ENCODE measurements at regions not wholly inside any gene's neighbourhood (a gene's known extent, or its start where the extent isn't known, plus 50 kb on each side); places are given as distances from the start of the nearest gene placed in this dataset.

DNA sequence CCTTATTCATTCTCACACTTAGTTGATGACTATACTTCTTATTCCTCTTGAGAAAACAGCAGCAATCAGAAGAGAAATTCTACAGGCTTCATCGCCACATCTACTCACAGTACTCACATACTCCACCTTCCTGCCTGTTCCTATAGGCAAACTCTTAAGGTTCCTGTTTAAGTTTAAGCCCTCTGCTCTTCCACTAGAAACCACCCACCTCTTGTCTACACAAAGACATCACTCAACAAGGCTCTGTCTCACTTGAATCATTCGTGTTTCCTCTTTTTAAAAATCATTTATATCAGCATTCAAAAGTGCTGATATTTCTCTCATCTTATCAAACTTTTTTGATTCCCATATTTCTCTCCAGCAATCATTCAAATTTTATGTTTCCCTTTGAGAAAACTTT lies 85.5 kb upstream of the ADO start:
- no peaks in the 10 kb centered on the region for H3K36me3 Mint-ChIP-seq

DNA sequence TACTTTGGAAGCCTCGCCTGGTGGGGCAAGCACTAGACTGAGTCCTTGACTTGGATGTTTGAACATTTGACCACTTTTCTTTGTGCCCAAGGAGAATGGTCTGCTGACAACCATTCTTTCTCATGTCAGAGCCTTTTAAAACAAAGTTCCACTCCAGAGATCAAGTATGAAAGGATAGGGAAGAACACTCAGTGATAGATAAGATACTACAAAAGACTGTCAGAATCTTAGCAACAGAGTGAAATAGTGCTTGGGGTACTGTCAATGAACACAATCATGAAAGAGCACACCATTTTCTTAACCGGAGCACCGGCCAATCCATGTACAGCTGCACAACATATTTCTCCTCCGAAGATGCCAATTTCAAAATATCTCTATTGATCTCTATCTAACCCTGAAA lies 82.8 kb upstream of the ADO start:
- no peaks in the 10 kb centered on the region for H3K9me3 Mint-ChIP-seq (ENCODE audit: low read depth)
- H3K4me3 Mint-ChIP-seq, result no peak overlapping the region
- H3K4me1 Mint-ChIP-seq (ENCODE audit: low read depth), result peaks cover 25% of the 10 kb centered on the region
- no peaks in the 10 kb centered on the region for H3K27me3 Mint-ChIP-seq
- H3K36me3 Mint-ChIP-seq, result no peaks in the 10 kb centered on the region
- no peak overlapping the region for H3K27ac Mint-ChIP-seq

More for the DNA sequence above, 85.5 kb upstream of the ADO start:
- no peak overlapping the region for H3K4me3 Mint-ChIP-seq
- peaks cover 11% of the 10 kb centered on the region for H3K4me1 Mint-ChIP-seq (ENCODE audit: low read depth)
- H3K9me3 Mint-ChIP-seq (ENCODE audit: low read depth), result no peaks in the 10 kb centered on the region
- no peak overlapping the region for H3K27ac Mint-ChIP-seq
- no peaks in the 10 kb centered on the region for H3K27me3 Mint-ChIP-seq

DNA sequence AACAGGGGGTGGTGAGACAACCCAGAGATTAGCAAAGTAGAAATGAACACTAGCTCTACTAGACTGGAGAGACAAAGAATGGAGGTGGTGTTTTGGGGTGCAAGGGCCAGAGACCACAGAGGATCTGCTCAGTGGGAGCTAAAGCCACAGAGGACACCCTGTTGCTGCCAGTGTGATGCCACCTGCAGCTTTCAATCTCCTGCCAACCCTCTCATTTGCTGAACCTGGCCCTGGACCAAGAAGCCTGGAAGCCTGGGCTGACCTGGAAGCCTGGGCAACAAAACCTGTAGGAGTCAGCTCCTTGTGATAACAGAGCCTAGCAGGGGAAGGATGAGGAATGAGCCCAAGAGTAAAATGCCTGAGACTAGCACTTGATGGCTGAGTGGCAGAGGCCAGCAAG lies 81.1 kb upstream of the ADO start:
- no peaks in the 10 kb centered on the region for H3K36me3 Mint-ChIP-seq
- H3K27ac Mint-ChIP-seq, result no peak overlapping the region
- H3K4me3 Mint-ChIP-seq, result no peak overlapping the region
- H3K4me1 Mint-ChIP-seq (ENCODE audit: low read depth), result peaks cover 39% of the 10 kb centered on the region
- no peaks in the 10 kb centered on the region for H3K9me3 Mint-ChIP-seq (ENCODE audit: low read depth)
- no peaks in the 10 kb centered on the region for H3K27me3 Mint-ChIP-seq

DNA sequence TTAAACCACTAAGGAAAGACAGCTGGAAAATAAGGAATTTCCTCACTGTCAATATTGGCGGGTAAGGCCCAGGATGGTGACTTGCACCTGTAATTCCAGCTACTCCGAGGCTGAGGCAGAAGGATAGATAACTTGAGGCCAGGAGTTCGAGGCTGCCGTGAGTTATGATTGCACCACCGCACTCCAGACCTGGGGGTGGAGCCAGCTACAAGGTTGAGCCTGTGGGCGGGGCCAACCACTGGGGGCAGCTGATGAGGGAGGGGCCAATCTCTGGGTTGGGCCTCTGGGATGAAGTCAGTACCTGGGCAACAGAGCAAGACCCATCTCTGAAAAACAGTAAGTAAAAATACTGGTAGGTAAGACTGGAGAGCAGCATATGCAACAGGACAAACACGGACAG lies 80.1 kb upstream of the ADO start:
- Mint-ChIP-seq H3K9me3 (ENCODE audit: low read depth) (no peaks in the 10 kb centered on the region), H3K4me3 (no peak overlapping the region), H3K4me1 (ENCODE audit: low read depth) (peaks cover 48% of the 10 kb centered on the region), H3K27ac (no peak overlapping the region), H3K27me3 (no peaks in the 10 kb centered on the region), H3K36me3 (no peaks in the 10 kb centered on the region)

DNA sequence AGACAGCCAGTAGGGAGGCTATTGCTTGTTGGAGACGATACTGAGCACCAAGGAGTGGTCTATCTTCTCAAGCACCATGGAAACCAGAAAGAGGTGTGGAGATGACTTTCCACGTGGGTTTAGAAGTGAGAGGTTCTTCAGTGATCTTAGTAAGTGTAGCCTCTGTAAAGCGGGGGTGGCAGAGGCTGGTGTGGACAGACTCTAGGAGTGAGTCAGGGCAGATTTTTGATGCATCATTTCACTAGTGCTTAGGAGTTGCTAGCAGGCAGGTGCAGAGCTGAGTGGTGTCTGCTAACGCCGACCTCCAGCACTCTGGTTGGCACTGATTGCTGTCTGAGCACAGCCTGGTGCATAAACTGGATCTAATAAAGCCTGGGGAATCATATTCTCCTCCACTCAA lies 78.4 kb upstream of the ADO start:
- H3K4me3 Mint-ChIP-seq, result no peak overlapping the region
- peak overlapping the region; percentile 52 for H3K27ac Mint-ChIP-seq
- H3K4me1 Mint-ChIP-seq (ENCODE audit: low read depth), result peaks cover 49% of the 10 kb centered on the region
- no peaks in the 10 kb centered on the region for H3K36me3 Mint-ChIP-seq
- no peaks in the 10 kb centered on the region for H3K27me3 Mint-ChIP-seq
- no peaks in the 10 kb centered on the region for H3K9me3 Mint-ChIP-seq (ENCODE audit: low read depth)

DNA sequence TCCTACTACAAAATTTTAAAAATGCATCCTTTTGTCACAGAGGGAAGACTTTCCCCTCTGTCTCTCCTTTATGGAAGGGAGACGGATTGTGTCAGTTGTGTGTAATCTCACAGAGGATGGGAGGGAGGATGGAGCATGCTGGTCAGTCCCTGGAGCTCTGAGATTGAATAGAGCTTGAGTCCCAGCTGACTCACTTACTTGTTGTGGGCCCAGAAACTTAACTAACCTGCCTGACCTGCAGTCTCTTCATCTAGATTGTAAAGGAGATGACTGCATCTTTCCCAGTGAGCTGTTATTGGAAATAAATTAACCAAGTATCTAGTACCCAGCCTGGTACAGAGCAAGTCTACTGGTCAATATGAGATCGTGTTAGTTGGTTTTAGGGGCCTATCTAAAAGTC lies 77.9 kb upstream of the ADO start:
- Mint-ChIP-seq H3K9me3 (ENCODE audit: low read depth) (no peaks in the 10 kb centered on the region), H3K36me3 (no peaks in the 10 kb centered on the region), H3K27me3 (no peaks in the 10 kb centered on the region), H3K4me3 (no peak overlapping the region), H3K4me1 (ENCODE audit: low read depth) (peaks cover 49% of the 10 kb centered on the region), H3K27ac (peak overlapping the region; percentile 52)

DNA sequence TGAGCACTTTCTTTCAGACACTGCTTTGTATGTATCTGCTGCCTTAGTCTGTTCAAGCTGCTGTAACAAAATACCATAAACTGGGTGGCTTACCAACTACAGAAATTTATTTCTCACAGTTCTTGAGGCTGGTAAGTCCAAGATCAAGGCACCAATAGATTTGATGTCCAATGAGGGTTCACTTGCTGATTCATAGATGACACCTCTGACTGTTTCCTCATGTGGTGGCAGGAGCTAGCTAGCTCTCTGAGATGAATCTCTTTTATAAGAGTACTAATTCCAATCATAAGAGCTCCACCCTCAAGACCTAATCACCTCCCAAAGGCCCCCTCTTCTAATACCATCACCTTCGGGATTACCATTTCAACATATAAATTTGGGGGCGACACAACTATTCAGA lies 76.6 kb upstream of the ADO start:
- peaks cover 49% of the 10 kb centered on the region for H3K4me1 Mint-ChIP-seq (ENCODE audit: low read depth)
- no peaks in the 10 kb centered on the region for H3K9me3 Mint-ChIP-seq (ENCODE audit: low read depth)
- peak overlapping the region; percentile 61 for H3K27ac Mint-ChIP-seq
- no peaks in the 10 kb centered on the region for H3K36me3 Mint-ChIP-seq
- H3K4me3 Mint-ChIP-seq, result no peak overlapping the region
- no peaks in the 10 kb centered on the region for H3K27me3 Mint-ChIP-seq

DNA sequence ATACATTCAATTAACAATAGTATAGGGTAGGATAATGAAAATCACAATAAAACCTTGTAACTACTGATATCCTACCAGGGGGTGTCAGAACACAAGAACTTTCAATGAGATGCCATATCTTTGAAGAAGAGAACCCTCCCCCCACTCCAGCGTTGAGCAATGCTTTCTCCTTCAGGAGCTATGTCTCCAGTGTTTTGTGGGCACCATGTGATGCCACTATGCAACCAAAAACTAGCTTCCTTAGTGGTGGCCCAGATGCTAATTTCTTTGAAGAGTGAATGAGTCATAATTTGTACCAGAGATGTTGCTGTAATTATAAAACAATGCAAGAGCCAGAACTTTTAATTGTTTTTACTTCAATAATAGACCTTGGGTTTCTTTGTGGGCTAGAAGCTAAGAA lies 76.0 kb upstream of the ADO start:
- H3K4me3 Mint-ChIP-seq, result no peak overlapping the region

DNA sequence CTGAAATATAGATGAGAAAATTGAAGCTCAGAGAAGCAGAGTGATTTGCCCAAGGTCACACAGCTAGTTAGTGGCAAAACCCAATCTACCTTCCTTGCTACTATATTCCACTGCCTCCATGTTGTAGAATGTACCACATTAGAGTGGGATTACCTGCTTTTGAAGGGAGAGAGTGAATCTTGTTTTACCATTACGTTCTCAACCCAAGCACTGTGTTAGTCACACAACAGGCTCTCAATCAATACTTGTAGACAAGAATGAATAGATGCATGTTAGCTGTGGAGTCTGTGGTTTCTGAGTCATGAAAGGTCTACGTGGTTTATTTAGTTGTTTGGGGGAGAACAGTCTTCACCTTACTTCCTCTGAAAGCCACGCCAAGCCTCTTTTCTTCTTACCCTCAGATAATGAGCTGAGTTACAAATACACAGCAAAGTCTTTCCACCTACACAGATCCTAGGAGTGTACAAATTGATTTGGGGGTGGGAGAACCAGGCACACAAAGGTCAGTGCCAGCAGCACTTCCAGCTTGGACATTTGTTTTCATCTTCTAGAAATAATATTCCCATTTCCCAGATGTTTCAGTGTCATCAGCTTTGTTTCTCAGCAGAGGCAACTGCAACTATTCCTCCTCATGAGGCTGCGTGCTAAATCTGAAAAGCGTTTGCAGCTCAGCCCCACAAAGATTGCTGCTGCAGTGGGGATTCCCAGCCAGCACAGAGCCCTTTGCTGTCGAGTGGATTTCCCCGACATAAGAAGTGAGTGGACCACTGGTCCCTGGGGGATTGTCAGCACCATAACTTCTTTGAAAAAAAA lies 71.5 kb upstream of the ADO start:
- no peaks in the 10 kb centered on the region for H3K9me3 Mint-ChIP-seq (ENCODE audit: low read depth)
- H3K36me3 Mint-ChIP-seq, result no peaks in the 10 kb centered on the region
- no peak overlapping the region for H3K4me3 Mint-ChIP-seq
- peaks cover 24% of the 10 kb centered on the region for H3K4me1 Mint-ChIP-seq (ENCODE audit: low read depth)
- no peak overlapping the region for H3K27ac Mint-ChIP-seq
- H3K27me3 Mint-ChIP-seq, result no peaks in the 10 kb centered on the region

More for the DNA sequence above, 76.0 kb upstream of the ADO start:
- Mint-ChIP-seq H3K36me3 (no peaks in the 10 kb centered on the region), H3K9me3 (ENCODE audit: low read depth) (no peaks in the 10 kb centered on the region), H3K4me1 (ENCODE audit: low read depth) (peaks cover 49% of the 10 kb centered on the region), H3K27ac (no peak overlapping the region), H3K27me3 (no peaks in the 10 kb centered on the region)

DNA sequence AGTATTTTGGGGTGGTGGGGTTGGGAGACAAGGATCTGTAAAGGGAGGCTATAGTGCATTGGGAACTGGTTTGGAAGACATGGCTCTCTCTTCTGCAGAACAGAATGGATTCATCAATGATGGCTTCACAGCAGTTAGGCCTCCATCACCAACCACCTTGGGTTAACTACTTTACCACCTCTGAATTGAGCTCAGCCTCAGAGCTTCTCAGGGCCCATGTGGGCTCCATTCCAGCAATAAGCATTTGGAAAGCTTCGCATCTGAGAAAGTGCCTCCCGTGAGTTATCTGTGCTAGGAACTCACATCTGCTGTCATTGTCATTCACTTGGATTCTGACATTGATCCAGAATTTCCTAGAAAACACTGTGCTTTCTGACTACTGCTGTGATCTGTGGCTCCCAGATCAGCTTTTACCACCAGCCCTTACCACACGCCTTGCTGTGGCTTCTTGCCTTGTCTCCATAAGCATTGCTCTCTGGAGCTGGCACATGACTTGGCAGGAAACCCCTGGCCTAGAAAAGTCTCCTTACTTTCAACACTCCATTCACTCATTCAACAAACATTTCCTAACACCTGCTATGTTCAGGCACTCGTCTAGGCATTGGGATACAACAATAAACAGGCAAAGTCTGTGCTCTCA lies 70.7 kb upstream of the ADO start:
- no peaks in the 10 kb centered on the region for H3K27me3 Mint-ChIP-seq
- peaks cover 18% of the 10 kb centered on the region for H3K4me1 Mint-ChIP-seq (ENCODE audit: low read depth)
- H3K4me3 Mint-ChIP-seq, result no peak overlapping the region
- H3K36me3 Mint-ChIP-seq, result no peaks in the 10 kb centered on the region
- H3K27ac Mint-ChIP-seq, result no peak overlapping the region
- H3K9me3 Mint-ChIP-seq (ENCODE audit: low read depth), result no peaks in the 10 kb centered on the region

DNA sequence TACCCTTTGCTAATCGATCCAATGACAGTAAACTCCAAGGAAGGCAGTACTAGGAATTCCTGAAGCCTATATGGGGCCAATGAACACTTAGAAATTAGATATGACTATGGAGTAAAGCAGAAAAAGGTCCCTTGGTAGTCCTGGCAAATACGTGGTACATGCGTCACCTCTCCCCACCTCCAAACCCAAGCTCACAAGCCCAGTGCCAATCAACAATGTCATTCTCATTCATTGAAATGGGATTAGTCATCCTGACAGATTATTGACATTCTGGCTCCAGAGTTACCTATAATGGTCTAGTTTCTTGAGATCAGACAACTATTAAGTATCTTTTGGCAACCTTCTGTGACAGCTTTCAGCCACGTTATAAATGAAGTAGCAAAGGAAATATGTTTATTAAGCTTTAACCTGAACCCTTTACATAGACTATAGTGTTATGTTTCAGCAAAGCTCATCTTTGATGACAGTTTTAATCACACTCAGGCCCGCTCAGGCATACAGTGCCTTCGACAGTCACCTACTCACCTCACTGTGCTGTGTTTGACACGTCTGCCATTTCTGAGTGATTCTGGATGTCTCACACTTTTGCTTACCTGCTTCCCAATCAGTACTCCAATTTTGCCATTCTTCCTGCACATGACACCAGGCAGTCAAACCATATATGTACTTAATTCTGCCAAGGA lies 69.6 kb upstream of the ADO start:
- Mint-ChIP-seq H3K27me3 (no peaks in the 10 kb centered on the region), H3K27ac (no peak overlapping the region), H3K9me3 (ENCODE audit: low read depth) (no peaks in the 10 kb centered on the region), H3K4me1 (ENCODE audit: low read depth) (peaks cover 13% of the 10 kb centered on the region), H3K4me3 (no peak overlapping the region), H3K36me3 (no peaks in the 10 kb centered on the region)

DNA sequence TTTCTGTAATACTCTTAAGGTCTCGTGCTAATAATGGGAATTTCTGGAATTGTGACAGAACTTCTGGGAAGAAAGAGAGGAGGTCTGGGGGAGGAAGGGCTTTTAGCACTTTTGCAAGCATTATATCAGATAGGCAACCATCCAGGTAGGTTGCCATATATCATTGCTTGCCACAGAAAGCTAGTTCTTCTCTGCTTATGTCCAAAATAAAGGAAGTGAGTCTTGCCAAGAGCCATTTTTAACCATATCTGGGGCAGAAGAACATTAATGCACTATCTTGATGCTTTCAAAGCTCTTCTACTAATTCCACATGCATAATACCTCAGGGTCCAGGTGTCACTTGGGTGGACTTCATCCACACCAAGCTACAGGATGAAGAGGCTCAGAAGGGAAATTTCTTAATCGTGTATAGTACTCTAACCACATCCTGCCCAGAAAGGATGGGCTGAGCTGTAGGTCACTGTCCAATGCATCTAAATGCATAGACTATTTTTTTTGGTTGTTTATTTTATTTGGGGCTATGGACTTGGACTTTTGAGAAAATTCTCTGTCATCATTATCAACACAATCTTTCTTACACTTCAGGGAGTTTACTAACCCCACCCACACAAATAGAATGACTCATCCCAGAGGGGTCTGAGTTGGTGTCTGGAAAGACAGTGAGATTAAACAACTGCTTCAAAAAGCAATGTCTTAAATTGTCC lies 68.9 kb upstream of the ADO start:
- no peaks in the 10 kb centered on the region for H3K27me3 Mint-ChIP-seq
- H3K4me1 Mint-ChIP-seq (ENCODE audit: low read depth), result peaks cover 12% of the 10 kb centered on the region
- H3K4me3 Mint-ChIP-seq, result no peak overlapping the region
- no peak overlapping the region for H3K27ac Mint-ChIP-seq
- no peaks in the 10 kb centered on the region for H3K9me3 Mint-ChIP-seq (ENCODE audit: low read depth)
- H3K36me3 Mint-ChIP-seq, result no peaks in the 10 kb centered on the region

DNA sequence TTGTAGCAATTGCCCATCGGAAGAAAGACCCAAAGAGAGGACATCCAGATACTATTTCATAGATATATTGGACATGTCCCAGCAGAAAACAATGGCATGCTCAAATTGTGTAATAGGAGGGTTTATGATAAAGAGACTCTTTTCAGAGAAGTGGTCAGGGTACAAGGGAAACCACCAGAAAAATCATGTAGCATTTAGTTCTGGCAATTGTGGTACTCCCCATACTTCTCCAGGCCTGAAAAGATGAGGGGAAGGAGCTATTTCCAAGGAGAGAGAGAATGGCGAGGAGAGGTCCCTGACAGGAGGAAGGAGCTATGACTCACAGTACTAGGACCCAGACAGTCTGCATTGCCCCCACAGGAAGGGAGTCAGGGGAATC lies 68.4 kb upstream of the ADO start:
- no peaks in the 10 kb centered on the region for H3K36me3 Mint-ChIP-seq
- no peak overlapping the region for H3K4me3 Mint-ChIP-seq
- H3K27ac Mint-ChIP-seq, result no peak overlapping the region
- H3K27me3 Mint-ChIP-seq, result no peaks in the 10 kb centered on the region
- no peaks in the 10 kb centered on the region for H3K9me3 Mint-ChIP-seq (ENCODE audit: low read depth)
- peaks cover 12% of the 10 kb centered on the region for H3K4me1 Mint-ChIP-seq (ENCODE audit: low read depth)

DNA sequence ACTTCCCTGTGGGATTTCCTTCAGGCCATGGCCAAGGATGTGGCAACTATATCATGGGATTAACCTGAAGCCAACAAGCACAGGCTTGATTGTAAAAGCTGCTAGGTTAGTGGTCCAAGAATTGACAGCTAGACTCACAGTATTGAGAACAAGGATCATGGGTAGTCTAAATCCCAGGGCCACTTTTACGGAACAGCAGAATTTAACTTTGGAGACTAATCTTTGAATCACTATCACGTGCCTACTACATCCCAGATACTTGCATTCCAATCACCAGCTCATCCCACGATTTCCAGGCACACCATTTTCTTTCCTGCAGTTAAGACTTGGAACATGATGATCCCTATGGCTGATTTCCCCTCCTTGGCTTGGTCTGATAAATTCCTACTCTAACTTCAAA lies 65.6 kb upstream of the ADO start:
- Mint-ChIP-seq H3K4me3 (no peak overlapping the region), H3K27ac (no peak overlapping the region), H3K27me3 (no peaks in the 10 kb centered on the region), H3K36me3 (no peaks in the 10 kb centered on the region), H3K4me1 (ENCODE audit: low read depth) (peaks cover 21% of the 10 kb centered on the region), H3K9me3 (ENCODE audit: low read depth) (no peaks in the 10 kb centered on the region)

All from activated naive CD8-positive, alpha-beta T cell (primary cell).